HG02852 (cell line): ENCODE measurements at regions not wholly inside any gene's neighbourhood (a gene's known extent, or its start where the extent isn't known, plus 50 kb on each side); places are given as distances from the start of the nearest gene placed in this dataset.

Experiments used
- ATAC-seq: cut with Tn5 transposase; IDR thresholded peaks from one replicate; pipeline ENCODE4 v1.9.1; 2021; ENCODE audit warnings: mild to moderate bottlenecking, moderate library complexity; ENCODE audit not compliant: unreplicated experiment

- ATAC-seq = no peak
Measured at GRCh38 chr20:57840066-57840465, 130.3 kb upstream of the PMEPA1 start.

DNA sequence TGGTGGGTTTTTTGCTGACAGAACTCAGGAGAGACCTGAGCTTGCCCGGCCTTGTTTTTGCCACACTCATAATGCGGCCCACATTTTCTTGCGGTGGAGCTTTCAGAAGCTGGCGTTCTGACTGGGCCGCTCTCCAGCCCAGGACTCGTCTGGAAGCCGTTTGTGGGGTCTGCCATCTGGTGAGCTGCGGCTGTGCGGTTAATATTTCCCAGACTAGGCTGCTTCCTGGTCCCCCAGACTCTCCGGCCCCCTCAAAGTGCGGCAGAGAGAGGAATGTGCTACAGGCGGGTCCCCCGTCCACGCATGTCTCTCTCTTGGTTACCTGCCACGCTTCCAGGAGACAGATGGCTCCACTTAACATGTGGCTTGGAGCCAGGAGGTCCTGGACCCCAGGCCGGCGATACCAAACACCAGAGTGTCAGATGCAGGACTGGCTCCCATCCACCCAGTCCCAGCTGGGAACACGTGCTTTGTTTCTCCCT is 128.9 kb upstream of the PMEPA1 start:
- no peak for ATAC-seq

GRCh38 chr20:57837208-57838035 is 127.6 kb upstream of the PMEPA1 start:
- ATAC-seq = no peak

DNA sequence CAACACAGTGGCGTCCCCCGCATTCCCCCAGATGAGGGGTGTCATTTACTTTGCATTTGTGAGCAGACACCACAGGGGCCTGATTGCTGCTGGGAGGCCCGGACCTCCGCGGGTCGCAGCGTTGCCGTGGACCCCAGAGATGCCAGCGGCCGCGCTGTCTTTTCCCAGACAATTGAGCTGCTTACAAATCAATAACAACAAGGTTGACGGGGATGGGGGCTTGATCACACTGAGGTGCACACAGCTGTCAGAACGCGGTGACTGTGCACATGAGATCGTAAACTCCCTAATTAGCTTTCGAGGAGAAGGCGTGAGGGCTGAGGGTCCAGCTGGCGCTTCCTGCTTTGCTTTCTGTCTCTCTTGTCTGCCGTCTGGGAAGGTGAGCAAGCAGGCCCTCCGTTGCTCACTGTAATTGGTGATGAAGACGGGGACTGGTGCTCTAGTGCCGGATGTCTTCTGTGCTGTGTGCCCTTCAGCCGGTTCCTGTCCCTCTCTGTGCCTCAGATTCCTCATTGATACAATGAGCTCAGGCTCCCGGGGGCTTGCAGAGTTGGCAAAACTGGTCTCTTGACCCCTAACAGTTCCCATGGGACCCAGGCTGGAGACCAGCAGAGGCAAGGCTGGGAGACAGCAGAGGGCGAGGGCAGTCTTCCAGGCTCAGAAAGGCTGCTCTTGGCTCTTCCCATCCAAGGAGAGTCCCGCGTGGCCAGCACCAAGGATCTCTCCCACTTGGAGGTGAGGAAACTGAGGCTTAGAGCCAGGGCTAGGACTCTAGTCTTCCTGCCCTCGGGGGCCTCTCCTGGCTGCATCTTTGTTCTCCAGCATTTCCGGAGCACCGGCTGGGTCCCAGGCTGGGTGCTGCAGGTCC is 126.0 kb upstream of the PMEPA1 start:
- ATAC-seq = no peak

DNA sequence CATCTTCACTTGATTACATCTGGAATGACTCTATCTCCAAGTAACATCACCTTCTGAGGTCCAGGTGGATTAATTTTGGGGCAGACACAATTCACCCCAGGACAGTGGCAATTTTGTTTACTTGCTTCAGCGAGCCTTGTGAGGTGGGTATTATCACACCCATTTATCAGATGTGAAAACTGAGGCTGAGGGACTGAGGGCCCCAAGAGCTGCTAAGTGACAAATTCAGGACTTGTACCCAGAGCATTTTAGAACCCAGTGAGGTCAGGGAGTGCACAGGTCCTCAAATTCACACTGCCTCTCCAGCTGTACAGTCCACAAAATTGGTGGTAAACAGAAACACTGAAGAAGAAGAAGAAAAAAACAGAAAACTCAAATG is 125.2 kb upstream of the PMEPA1 start:
- ATAC-seq = no peak

- ATAC-seq = no peak
Measured at GRCh38 chr20:57834306-57835073, 124.7 kb upstream of the PMEPA1 start.

- ATAC-seq = no peak
Measured at GRCh38 chr20:57831993-57832585, 122.3 kb upstream of the PMEPA1 start.

GRCh38 chr20:57831326-57831992 is 121.6 kb upstream of the PMEPA1 start:
- ATAC-seq = no peak

DNA sequence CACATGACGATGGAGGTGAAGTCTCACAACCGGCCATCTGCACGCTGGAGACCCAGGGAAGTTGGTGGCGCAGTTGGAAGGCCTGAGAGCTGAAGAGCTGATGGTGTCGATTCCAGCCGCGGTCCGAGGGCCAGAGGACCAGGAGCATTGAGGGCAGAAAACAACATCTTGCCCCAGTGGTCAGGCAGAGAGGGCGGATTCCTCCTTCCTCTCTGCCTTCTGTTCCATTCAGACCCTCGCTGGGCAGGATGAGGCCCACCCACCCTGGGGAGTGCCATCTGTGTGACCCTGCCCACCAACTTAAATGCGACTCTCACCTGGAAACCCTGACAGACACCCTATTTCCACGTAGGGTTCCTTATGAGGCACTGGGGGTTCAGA is 120.7 kb upstream of the PMEPA1 start:
- no peak for ATAC-seq

GRCh38 chr20:57829805-57830514 is 120.1 kb upstream of the PMEPA1 start:
- no peak for ATAC-seq

GRCh38 chr20:57829336-57829735 is 119.5 kb upstream of the PMEPA1 start:
- no peak for ATAC-seq

DNA sequence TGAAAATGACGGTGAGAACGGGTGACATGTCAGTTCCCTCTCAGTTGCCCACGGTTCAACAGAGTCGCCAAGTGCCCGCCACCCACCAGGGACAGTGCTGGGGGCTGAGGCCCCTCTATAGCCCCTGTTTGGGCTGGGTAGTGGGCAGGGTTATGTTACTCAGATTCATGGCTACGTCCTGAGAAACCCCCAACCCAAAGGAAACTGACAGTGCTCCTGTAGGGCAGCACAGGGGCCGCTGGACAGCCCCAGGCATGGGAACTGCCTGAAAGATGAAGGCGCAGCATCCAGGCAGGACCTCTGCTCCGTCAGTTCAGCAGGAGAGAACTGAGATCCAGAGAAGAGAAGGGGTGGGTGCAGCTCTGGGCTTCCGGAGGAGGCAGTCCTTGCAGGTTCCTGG is 118.9 kb upstream of the PMEPA1 start:
- ATAC-seq = no peak

DNA sequence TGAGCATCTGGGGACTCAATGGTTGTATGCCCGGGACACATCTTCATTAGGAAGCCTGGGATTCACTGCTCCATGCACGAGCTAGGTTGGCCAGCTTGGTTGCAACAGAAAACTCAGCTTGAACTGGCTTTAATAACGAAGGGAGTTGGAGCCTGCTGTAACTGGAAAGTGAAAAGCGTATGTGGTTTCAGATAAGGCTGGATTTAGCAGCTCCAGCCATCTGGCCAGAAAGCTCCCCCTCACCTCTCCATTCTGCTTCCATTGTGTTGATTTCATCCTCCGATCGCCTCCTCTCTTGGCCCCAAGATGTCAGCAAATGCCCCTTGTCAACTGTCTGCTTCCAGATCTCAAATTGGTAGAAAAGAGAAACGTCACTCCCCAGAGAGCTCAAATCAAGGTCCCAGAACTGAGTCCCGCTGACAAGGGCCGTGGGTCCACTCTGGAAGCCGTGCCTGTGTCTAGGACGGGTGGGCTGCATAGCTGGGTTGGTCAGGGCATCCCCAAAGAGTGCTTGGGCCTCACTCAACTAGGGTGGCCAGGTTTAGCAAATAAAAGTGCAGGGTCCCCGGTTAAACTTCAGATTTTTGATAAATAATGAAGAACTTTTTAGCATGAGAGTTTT is 117.0 kb upstream of the PMEPA1 start:
- ATAC-seq = no peak

DNA sequence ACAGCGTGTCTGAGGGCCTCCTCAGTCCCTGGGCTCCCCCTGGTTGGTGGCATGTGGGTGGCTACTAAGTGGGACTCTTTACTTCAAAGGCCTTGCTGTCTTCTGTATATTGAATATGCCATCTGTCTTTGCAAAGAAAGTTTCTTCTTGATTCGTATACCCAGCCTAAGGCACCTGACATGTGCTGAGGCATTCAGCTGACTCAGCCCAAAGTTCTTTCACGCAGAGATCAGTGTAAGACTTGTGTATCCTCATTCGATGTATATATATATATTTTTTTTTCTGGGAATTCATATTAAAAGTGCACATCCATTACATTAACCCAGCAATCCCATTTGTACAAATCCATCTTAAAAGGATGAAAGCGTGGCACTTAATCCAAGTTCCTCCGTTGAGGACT is 115.1 kb upstream of the PMEPA1 start:
- no peak for ATAC-seq

DNA sequence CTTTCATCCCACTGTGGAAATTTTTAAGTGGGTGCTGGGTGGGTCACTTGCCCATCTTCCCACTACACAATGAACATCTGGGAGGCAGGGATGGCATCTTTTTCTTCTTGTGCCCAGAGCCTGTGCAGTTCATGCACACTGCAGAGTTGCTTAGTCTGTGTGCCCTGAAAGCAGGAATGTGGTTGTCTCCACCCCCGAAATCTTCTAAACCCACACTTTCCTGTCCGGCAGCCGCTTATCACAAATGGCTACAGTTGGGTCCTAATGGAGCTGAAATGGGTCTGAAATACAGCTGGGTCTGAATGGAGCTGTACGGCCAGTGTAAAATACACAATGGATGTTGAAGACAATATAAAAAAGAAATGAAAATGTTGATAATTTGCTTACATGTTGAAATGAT is 112.1 kb upstream of the PMEPA1 start:
- ATAC-seq = no peak

GRCh38 chr20:57819691-57820380 is 110.0 kb upstream of the PMEPA1 start:
- ATAC-seq = no peak

- no peak for ATAC-seq
Measured at GRCh38 chr20:57819291-57819690, 109.5 kb upstream of the PMEPA1 start.

DNA sequence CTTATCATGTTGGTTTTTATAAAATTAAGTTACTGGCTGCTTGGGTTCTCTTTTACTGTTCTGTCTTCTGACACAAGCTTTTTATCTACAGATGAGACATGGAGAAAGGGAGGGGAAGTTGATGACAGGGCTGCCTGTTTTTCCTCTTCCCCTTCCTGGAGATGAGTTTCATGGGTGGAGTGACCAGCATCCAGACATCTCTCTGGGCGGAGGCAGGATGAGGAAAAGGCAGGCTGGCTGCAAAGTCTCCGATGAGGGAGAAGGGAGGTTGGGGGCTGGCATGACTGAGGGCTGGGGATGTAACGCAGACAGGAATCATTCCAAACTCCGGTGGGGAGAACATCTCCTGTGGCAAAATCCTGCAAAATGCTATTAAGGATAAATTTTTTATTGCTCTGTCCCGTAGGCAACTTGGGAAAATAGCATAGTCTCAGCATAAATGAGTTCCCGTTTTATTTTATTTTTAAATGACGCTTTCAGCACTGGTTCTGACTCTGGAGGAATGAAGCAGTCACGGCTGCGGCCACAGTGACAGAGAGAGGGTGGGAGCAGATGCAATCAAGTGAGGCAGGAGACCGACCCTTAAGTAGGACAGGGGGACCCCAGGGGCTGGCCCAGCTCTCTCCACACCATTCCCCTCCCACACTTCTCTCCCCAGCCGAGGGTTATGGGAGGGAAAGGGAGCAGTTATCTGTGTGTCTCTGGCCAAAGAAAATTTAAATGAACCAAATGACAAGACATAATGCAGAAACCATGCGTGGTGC is 108.8 kb upstream of the PMEPA1 start:
- ATAC-seq = no peak
